Upper lobe of left lung (tissue), 6 donors: ENCODE measurements at regions not wholly inside any gene's neighbourhood (a gene's known extent, or its start where the extent isn't known, plus 50 kb on each side); places are given as distances from the start of the nearest gene placed in this dataset.

Experiments
- ATAC-seq, 2 donors: fragments of 200-7000 bp; cut with Tn5 transposase; one replicate each; pipeline ENCODE4 v1.9.1; 2022; ENCODE audit warnings: mild to moderate bottlenecking in 2 of 2, moderate library complexity in 2 of 2; ENCODE audit not compliant: low FRiP score in 2 of 2
- DNase-seq, 2 donors: peaks; one replicate each; pipeline ENCODE4 v3.0.0-alpha.2; 2019 to 2020
- H3K27ac ChIP-seq, 4 donors: fragments of 200-600 bp; sonication (generic); one replicate each; pipeline ENCODE4 v1.5.1; 2016 to 2019
- H3K27me3 ChIP-seq, 4 donors: fragments of 200-600 bp; sonication (generic); one replicate each; pipeline ENCODE4 v1.5.1; 2017 to 2019
- H3K36me3 ChIP-seq, 4 donors: fragments of 200-600 bp; sonication (generic); one replicate each; pipeline ENCODE4 v1.5.1; 2016 to 2019
- H3K4me1 ChIP-seq, 4 donors: fragments of 200-600 bp; sonication (generic); one replicate each; pipeline ENCODE4 v1.5.1; 2018 to 2019
- H3K4me3 ChIP-seq, 4 donors: fragments of 200-600 bp; sonication (generic); one replicate each; pipeline ENCODE4 v1.5.1; 2017 to 2019; ENCODE audit warnings: mild to moderate bottlenecking in 2 of 4, moderate library complexity in 1 of 4
- H3K9me3 ChIP-seq, 4 donors: fragments of 200-600 bp; sonication (generic); one replicate each; pipeline ENCODE4 v1.5.1; 2018 to 2019
- EP300 ChIP-seq, 4 donors: sonication (generic); formaldehyde crosslinking; IDR thresholded peaks; one replicate each; pipeline ENCODE4 v1.5.1; 2017; ENCODE audit warnings: antibody characterized with exemption in 4 of 4, control low read depth in 2 of 4
- POLR2A ChIP-seq, 4 donors: fragments of 450-650 bp; IDR thresholded peaks; one replicate each; pipeline ENCODE4 v1.5.1; 2016 to 2017; ENCODE audit warnings: antibody characterized with exemption in 4 of 4, mild to moderate bottlenecking in 2 of 4
- POLR2AphosphoS5 ChIP-seq, 2 donors: sonication (generic); formaldehyde crosslinking; IDR thresholded peaks; one replicate each; pipeline ENCODE4 v1.5.1; 2017; ENCODE audit warnings: antibody characterized with exemption in 2 of 2
- WGBS, 2 donors: methylation state at CpG; one replicate each; pipeline ENCODE4 v1.1.5; 2017 to 2018; 5-methylcytosine and 5-hydroxymethylcytosine counted together
- TF ChIP-seq, protein P1 (sequence below), 6 experiments: fragments of 450-650 bp in 4 of 6; fragments of 200-600 bp in 2 of 6; sonication (generic) in 2 of 6; IDR thresholded peaks; one replicate each; pipeline ENCODE4 v1.5.1; 2016 to 2019; ENCODE audit warnings: antibody characterized with exemption in 6 of 6
- donor health status: DM: no; HTN: no; CAD: no; lungs with moderate emphysema.
- donor health status: DM: no; HTN: yes; CAD: no; lungs with severe emphysema.

DNA sequence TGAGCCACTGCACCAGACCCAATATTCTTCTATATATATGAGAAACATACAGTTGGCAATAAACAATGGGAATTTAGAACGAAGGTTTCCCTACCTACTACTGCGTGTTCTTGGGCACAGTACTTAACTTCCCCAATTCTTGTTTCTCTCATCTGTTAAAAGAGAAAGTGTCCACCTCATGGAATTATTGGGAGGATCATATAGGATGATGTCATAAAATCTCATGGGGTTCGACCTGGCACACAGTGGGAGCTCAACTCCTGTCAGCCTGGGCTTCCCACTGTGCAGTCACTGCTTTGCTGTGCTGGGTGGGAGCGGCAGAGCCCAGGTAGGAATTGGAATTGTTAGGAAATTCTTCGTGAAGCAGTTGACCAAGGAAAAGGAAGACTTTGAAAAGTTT lies 203.3 kb downstream of the SH3BP4 start:
- 87 to 89% methylated on average over 5 of the region's 5 CpGs for WGBS, 2 donors
- Histone ChIP-seq H3K36me3 (no peaks in the 10 kb centered on the region), H3K27me3 (no peaks in the 10 kb centered on the region), H3K27ac (no peak overlapping the region), H3K9me3 (no peaks in the 10 kb centered on the region), H3K4me3 (no peak overlapping the region), H3K4me1 (no peaks in the 10 kb centered on the region)
- ATAC-seq: no peak
- TF ChIP-seq POLR2AphosphoS5 (IDR thresholded peaks at IDR 0.05): no peak
- TF ChIP-seq POLR2A (IDR thresholded peaks at IDR 0.05): no peak
- no peak for TF ChIP-seq EP300 (IDR thresholded peaks at IDR 0.05)
- TF ChIP-seq, protein P1, sequence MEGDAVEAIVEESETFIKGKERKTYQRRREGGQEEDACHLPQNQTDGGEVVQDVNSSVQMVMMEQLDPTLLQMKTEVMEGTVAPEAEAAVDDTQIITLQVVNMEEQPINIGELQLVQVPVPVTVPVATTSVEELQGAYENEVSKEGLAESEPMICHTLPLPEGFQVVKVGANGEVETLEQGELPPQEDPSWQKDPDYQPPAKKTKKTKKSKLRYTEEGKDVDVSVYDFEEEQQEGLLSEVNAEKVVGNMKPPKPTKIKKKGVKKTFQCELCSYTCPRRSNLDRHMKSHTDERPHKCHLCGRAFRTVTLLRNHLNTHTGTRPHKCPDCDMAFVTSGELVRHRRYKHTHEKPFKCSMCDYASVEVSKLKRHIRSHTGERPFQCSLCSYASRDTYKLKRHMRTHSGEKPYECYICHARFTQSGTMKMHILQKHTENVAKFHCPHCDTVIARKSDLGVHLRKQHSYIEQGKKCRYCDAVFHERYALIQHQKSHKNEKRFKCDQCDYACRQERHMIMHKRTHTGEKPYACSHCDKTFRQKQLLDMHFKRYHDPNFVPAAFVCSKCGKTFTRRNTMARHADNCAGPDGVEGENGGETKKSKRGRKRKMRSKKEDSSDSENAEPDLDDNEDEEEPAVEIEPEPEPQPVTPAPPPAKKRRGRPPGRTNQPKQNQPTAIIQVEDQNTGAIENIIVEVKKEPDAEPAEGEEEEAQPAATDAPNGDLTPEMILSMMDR (IDR thresholded peaks at IDR 0.05): no peak
- no peak for DNase-seq

DNA sequence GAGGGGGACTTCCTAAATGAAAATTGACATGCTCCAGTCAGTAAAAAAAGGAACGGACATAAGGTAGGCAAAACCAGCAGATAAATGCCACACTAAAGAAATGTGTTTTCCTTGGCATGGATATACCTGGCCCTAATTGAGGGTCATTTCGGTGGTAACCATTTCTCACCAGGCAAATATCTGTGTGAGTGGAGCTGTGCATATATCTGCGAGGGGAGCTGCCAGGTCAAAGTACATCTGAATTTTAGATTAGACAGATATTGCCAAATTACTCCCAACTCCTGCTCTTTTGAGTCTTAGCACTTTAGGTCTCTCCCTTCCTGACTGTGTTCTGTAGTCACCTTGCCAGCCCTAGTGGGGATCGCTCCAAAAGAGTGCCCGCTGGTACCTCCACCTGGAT lies 204.2 kb downstream of the SH3BP4 start:
- Histone ChIP-seq H3K36me3 (no peaks in the 10 kb centered on the region), H3K9me3 (no peaks in the 10 kb centered on the region), H3K27me3 (no peaks in the 10 kb centered on the region), H3K27ac (no peak overlapping the region), H3K4me1 (no peaks in the 10 kb centered on the region), H3K4me3 (no peak overlapping the region)
- 93 to 96% methylated on average over 5 of the region's 5 CpGs for WGBS, 2 donors
- TF ChIP-seq, protein P1 (IDR thresholded peaks at IDR 0.05): no peak
- no peak for TF ChIP-seq POLR2AphosphoS5 (IDR thresholded peaks at IDR 0.05)
- TF ChIP-seq POLR2A (IDR thresholded peaks at IDR 0.05): no peak
- no peak for TF ChIP-seq EP300 (IDR thresholded peaks at IDR 0.05)
- DNase-seq (no peak), ATAC-seq (no peak)

DNA sequence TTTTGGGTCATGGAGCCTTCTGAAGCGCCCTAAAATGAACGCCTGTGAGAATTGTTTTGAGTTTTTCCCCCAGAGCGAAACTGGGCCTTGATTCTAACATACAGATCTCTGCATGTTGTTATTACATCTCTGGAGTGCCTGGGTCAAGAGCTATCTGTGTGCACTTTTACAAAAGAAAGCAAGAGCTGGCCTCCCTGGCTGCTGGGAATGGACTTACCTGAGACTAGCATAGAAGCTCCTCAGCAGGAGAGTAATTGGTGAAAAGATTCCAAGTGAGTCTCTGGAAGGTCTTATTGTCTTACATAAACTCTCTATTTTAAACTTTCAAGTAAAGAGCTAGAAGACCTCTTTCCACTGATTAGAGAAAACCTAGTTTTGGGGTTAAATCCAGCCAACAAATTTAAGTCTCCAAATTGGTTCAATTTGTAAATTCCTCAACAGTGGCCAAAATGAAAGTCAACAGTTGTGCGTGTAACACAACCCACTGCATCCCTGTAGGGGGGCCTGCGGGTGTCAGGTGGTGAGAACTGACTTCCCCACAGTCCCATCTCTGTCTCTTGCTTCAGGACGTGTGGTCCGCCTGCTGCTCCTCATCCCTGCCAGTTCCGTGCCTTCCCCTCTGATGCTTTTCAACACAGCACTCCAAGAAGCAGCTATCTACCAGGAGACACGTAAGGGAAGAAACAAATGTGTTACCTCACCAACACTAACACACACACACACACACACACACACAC lies 206.1 kb downstream of the SH3BP4 start:
- H3K27me3 ChIP-seq: no peaks in the 10 kb centered on the region
- no peak overlapping the region for H3K27ac ChIP-seq
- TF ChIP-seq POLR2AphosphoS5 (IDR thresholded peaks at IDR 0.05) (no peak), POLR2A (IDR thresholded peaks at IDR 0.05) (no peak), EP300 (IDR thresholded peaks at IDR 0.05) (no peak)
- TF ChIP-seq, protein P1 (IDR thresholded peaks at IDR 0.05): no peak
- no peak for DNase-seq
- H3K4me1 ChIP-seq: no peaks in the 10 kb centered on the region
- no peaks in the 10 kb centered on the region for H3K9me3 ChIP-seq
- 84 to 90% methylated on average over 9 of the region's 9 CpGs for whole genome bisulfite sequencing, 2 donors
- no peak overlapping the region for H3K4me3 ChIP-seq
- no peaks in the 10 kb centered on the region for H3K36me3 ChIP-seq
- no peak for ATAC-seq

DNA sequence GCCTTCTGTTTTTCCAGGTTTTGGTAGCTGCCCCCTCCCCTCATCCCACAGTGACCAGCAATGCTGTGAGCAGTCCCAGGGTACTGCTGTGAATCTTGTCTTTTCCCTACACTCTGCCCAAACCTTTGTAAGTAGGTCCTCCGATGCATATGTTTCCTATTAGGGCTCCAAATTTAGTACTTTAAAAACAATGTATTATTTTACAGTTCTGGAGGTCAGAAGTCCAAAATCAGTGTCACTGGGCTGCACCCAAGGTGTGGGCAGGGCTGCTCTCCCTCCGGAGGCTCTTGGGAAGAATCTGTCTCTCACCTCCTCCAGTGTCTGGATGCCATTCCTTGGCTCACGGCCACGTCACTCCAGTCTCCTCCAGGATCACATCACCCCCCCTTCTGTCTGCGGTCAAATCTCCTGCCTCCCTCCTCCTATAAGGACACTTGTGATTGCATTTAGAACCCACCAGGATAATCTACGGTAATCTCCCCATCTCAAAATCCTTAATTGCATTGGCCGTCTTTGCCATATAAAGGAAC lies 208.5 kb downstream of the SH3BP4 start:
- H3K4me1 ChIP-seq: no peaks in the 10 kb centered on the region
- no peak overlapping the region for H3K4me3 ChIP-seq
- no peaks in the 10 kb centered on the region for H3K9me3 ChIP-seq
- TF ChIP-seq EP300 (IDR thresholded peaks at IDR 0.05) (no peak), POLR2A (IDR thresholded peaks at IDR 0.05) (no peak), POLR2AphosphoS5 (IDR thresholded peaks at IDR 0.05) (no peak)
- TF ChIP-seq, protein P1 (IDR thresholded peaks at IDR 0.05): no peak
- no peak for DNase-seq
- no peak for ATAC-seq
- WGBS, 2 donors: 69 to 86% methylated on average over 7 of the region's 7 CpGs
- no peaks in the 10 kb centered on the region for H3K27me3 ChIP-seq
- no peak overlapping the region for H3K27ac ChIP-seq
- H3K36me3 ChIP-seq: no peaks in the 10 kb centered on the region

DNA sequence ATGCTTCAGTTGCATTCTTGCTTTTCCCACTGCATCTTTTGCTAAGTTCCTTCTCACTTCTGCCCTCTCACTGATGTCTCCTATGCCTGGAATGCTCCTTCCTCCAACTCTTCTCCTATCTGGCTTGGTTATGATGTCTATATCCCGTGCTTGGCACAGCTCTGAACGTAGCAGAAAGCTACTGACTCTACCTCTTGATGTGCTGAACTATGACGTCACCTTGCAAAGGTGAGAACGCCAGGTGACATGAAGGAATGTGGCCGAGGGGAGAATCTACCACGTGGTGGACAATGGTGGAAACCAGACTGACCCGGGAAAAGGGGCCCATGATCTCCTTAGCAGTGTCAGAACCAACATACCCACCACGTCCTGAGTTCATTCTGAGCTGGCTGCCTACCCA lies 209.7 kb downstream of the SH3BP4 start:
- Histone ChIP-seq H3K4me1 (no peaks in the 10 kb centered on the region), H3K4me3 (no peak overlapping the region), H3K27ac (no peak overlapping the region), H3K27me3 (no peaks in the 10 kb centered on the region), H3K9me3 (no peaks in the 10 kb centered on the region), H3K36me3 (no peaks in the 10 kb centered on the region)
- DNase-seq (no peak), ATAC-seq (no peak)
- TF ChIP-seq, protein P1 (IDR thresholded peaks at IDR 0.05): no peak
- TF ChIP-seq POLR2A (IDR thresholded peaks at IDR 0.05) (no peak), POLR2AphosphoS5 (IDR thresholded peaks at IDR 0.05) (no peak), EP300 (IDR thresholded peaks at IDR 0.05) (no peak)
- WGBS, 2 donors: 80 to 89% methylated on average over 8 of the region's 8 CpGs
